NT2/D1 (cell line): ENCODE measurements at regions not wholly inside any gene's neighbourhood (a gene's known extent, or its start where the extent isn't known, plus 50 kb on each side); places are given as distances from the start of the nearest gene placed in this dataset.

ENCODE experiments used
- SUZ12 ChIP-seq: IDR thresholded peaks from 2 replicates; pipeline ENCODE4 v1.6.1; 2011; ENCODE audit not compliant: insufficient read length, insufficient read depth; ENCODE audit errors: extremely low read depth
- YY1 ChIP-seq: IDR thresholded peaks from 2 replicates; pipeline ENCODE4 v1.6.1; 2011; ENCODE audit not compliant: insufficient read length, insufficient read depth
- ZNF274 ChIP-seq: IDR thresholded peaks from 2 replicates; pipeline ENCODE4 v1.6.1; 2011; ENCODE audit warnings: mild to moderate bottlenecking, low read depth, low read length

- TF ChIP-seq ZNF274 (no peak), YY1 (no peak), SUZ12 (no peak)
These were observed 115.3 kb downstream of the LTN1 start for GRCh38 chr21:28877318-28877884.
